ENCODE measurements at regions not wholly inside any gene's neighbourhood (a gene's known extent, or its start where the extent isn't known, plus 50 kb on each side); places are given as distances from the start of the nearest gene placed in this dataset.
"Not testable (repeated sequence)": the region's sequence is repeated elsewhere in the genome, so short reads cannot be mapped to it uniquely, and the experiment has no call there.

GRCh38 chr16:5247403-5247802 lies 149.8 kb upstream of the EEF2KMT start:
- not testable (repeated sequence) for TF ChIP-seq CTCF (optimal IDR thresholded peaks at IDR 0.05 in 1 of 3, IDR thresholded peaks at IDR 0.05 in 1 of 3, conservative IDR thresholded peaks at IDR 0.05 in 1 of 3; ENCODE audit: extremely low read depth in 1 of 3, insufficient read depth in 2 of 3, low read length in 3 of 3); EZH2 (IDR thresholded peaks at IDR 0.05; ENCODE audit: low read length)

Data from keratinocyte (primary cell).